CD14-positive monocyte (primary cell): ENCODE measurements at regions not wholly inside any gene's neighbourhood (a gene's known extent, or its start where the extent isn't known, plus 50 kb on each side); places are given as distances from the start of the nearest gene placed in this dataset.

ENCODE experiments used
- DNase-seq, 3 donors: peaks; one replicate each; pipeline ENCODE4 v3.0.0-alpha.2; 2011 to 2022
- H2AFZ ChIP-seq: 2 replicates; pipeline ENCODE4 v1.6.0; 2012; ENCODE audit warnings: mild to moderate bottlenecking, low read depth, low read length, inconsistent platforms; ENCODE audit not compliant: insufficient read depth, poor library complexity, severe bottlenecking
- H3K27ac ChIP-seq, 2 donors: 1 replicate in 1 of 2; 2 replicates in 1 of 2; pipeline ENCODE4 v1.5.1; 2012 to 2013; ENCODE audit warnings: low read length in 2 of 2, control low read depth in 1 of 2, inconsistent platforms in 1 of 2, low read depth in 1 of 2, mild to moderate bottlenecking in 1 of 2
- H3K27me3 ChIP-seq, 2 donors: one replicate each; pipeline versions ENCODE4 v1.6.0 to v1.6.1; 2011 to 2013; ENCODE audit warnings: low read length in 2 of 2; ENCODE audit not compliant: control insufficient read depth in 2 of 2, insufficient read depth in 2 of 2
- H3K36me3 ChIP-seq, 2 donors: replicated peaks in 1 of 2; 1 replicate in 1 of 2; 2 replicates in 1 of 2; pipeline versions ENCODE4 v1.5.1 to v1.6.1; 2012 to 2013; ENCODE audit warnings: low read length in 2 of 2, control low read depth in 1 of 2, inconsistent platforms in 1 of 2, mild to moderate bottlenecking in 1 of 2; ENCODE audit not compliant: insufficient read depth in 2 of 2, control insufficient read depth in 1 of 2
- H3K4me1 ChIP-seq, 2 donors: 1 replicate in 1 of 2; 2 replicates in 1 of 2; pipeline versions ENCODE4 v1.5.1 to v1.6.1; 2012 to 2013; ENCODE audit warnings: low read length in 2 of 2, control low read depth in 1 of 2, inconsistent platforms in 1 of 2, mild to moderate bottlenecking in 1 of 2, moderate library complexity in 1 of 2; ENCODE audit not compliant: insufficient read depth in 2 of 2, control insufficient read depth in 1 of 2
- H3K4me2 ChIP-seq: replicated peaks from 2 replicates; pipeline ENCODE3; 2012; ENCODE audit warnings: low read length, moderate library complexity, mild to moderate bottlenecking; ENCODE audit not compliant: poor library complexity, severe bottlenecking; ENCODE audit errors: extremely low read depth
- H3K4me3 ChIP-seq, 3 experiments: fragments of 200-600 bp in 1 of 3; sonication (generic) in 1 of 3; replicated peaks in 1 of 3; 1 replicate in 2 of 3; 2 replicates in 1 of 3; pipeline ENCODE4 v1.5.1; 2011 to 2013; ENCODE audit warnings: low read length in 3 of 3, mild to moderate bottlenecking in 3 of 3, control low read depth in 2 of 3, low read depth in 2 of 3, inconsistent platforms in 1 of 3, moderate library complexity in 1 of 3
- H3K79me2 ChIP-seq: 2 replicates; pipeline ENCODE4 v1.6.0; 2012; ENCODE audit warnings: mild to moderate bottlenecking, control low read depth, inconsistent platforms, low read length, moderate library complexity; ENCODE audit not compliant: insufficient read depth
- H3K9ac ChIP-seq: 2 replicates; pipeline ENCODE4 v1.6.0; 2017; ENCODE audit warnings: low read length, mild to moderate bottlenecking; ENCODE audit not compliant: insufficient read depth, poor library complexity, severe bottlenecking
- H3K9me3 ChIP-seq, 2 donors: replicated peaks in 1 of 2; 1 replicate in 1 of 2; 2 replicates in 1 of 2; pipeline versions ENCODE4 v1.5.1 to v1.6.1; 2012 to 2013; ENCODE audit warnings: low read length in 2 of 2, control low read depth in 1 of 2; ENCODE audit not compliant: control insufficient read depth in 1 of 2, insufficient read depth in 1 of 2
- H4K20me1 ChIP-seq: 2 replicates; pipeline ENCODE4 v1.6.0; 2012; ENCODE audit warnings: mild to moderate bottlenecking, low read length, control low read depth, moderate library complexity; ENCODE audit not compliant: insufficient read depth
- H3K27ac Mint-ChIP-seq, 7 donors: one replicate each; pipeline ENCODE4 v1.8.0; 2020; ENCODE audit warnings: mild to moderate bottlenecking in 7 of 7, mixed read lengths in 7 of 7, moderate library complexity in 6 of 7, inconsistent platforms in 2 of 7
- H3K27me3 Mint-ChIP-seq, 3 donors: one replicate each; pipeline ENCODE4 v1.8.0; 2021 to 2022; ENCODE audit warnings: low read depth in 3 of 3, mild to moderate bottlenecking in 3 of 3, mixed read lengths in 3 of 3, moderate library complexity in 3 of 3, inconsistent platforms in 1 of 3
- H3K36me3 Mint-ChIP-seq, 2 donors: one replicate each; pipeline ENCODE4 v1.8.0; 2020; ENCODE audit warnings: mixed read lengths in 2 of 2, inconsistent platforms in 1 of 2, mild to moderate bottlenecking in 1 of 2
- H3K4me1 Mint-ChIP-seq: one replicate; pipeline ENCODE4 v1.8.0; 2020; ENCODE audit warnings: mild to moderate bottlenecking, mixed read lengths
- H3K4me3 Mint-ChIP-seq, 2 donors: one replicate each; pipeline ENCODE4 v1.8.0; 2020; ENCODE audit warnings: mild to moderate bottlenecking in 2 of 2, mixed read lengths in 2 of 2, moderate library complexity in 1 of 2
- H3K9me3 Mint-ChIP-seq, 7 donors: one replicate each; pipeline ENCODE4 v1.8.0; 2020 to 2022; ENCODE audit warnings: mixed read lengths in 7 of 7, mild to moderate bottlenecking in 6 of 7, moderate library complexity in 6 of 7, inconsistent platforms in 2 of 7
- WGBS: methylation state at CpG from one replicate; pipeline ENCODE4 v1.1.5; 2013; ENCODE audit warnings: missing lambda C conversion rate; ENCODE audit not compliant: insufficient coverage; 5-methylcytosine and 5-hydroxymethylcytosine counted together
- intact Hi-C, 2 donors: fragments of 100-400 bp; cut with micrococcal nuclease; formaldehyde crosslinking; loops; one replicate each; pipeline versions ENCODE4 v1.15.0 to v1.15.1; 2023
- TF ChIP-seq, protein P1 (sequence below): fragments of 200-600 bp; IDR thresholded peaks from one replicate; pipeline ENCODE4 v1.8.0; 2022; ENCODE audit warnings: antibody characterized with exemption, mild to moderate bottlenecking

DNA sequence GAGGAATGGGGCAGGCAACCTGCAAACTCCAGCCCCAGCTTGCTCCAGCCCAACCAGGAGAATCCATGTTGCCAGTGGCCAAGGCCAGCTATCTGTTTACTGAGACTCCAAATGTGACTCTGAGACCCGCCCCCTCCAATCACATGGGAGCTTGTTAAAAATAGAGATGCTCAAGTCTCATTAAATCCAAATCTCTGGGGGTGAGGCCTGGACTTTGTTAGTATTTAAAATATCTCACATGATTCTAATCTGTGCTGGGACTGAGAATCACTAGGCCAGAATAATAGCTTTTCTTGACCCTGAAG is 224.2 kb upstream of the TBL1XR1 start:
- Histone ChIP-seq H3K4me3 (no peak overlapping the region), H2AFZ (no peak overlapping the region), H3K36me3 (no peaks in the 10 kb centered on the region), H3K4me2 (no peak overlapping the region), H4K20me1 (no peaks in the 10 kb centered on the region), H3K27ac (no peak overlapping the region), H3K27me3 (no peaks in the 10 kb centered on the region), H3K79me2 (no peaks in the 10 kb centered on the region), H3K4me1 (peaks cover 21 to 23% of the 10 kb centered on the region in 2 donors), H3K9ac (no peak overlapping the region), H3K9me3 (no peaks in the 10 kb centered on the region)
- Mint-ChIP-seq H3K36me3 (no peaks in the 10 kb centered on the region), H3K27me3 (peaks cover 0 to 2% (median 0%) of the 10 kb centered on the region in 3 donors), H3K9me3 (peaks cover 0 to 1% (median 0%) of the 10 kb centered on the region in 7 donors), H3K4me3 (no peak overlapping the region), H3K27ac (no peak overlapping the region), H3K4me1 (peaks cover 22% of the 10 kb centered on the region)
- WGBS = no CpG with 5 or more reads among the region's 1 CpG
- intact Hi-C loops = loop anchor here in 1 of 2 donors (10.0 kb wide), 1 partner anchor 57 kb away; no protein-coding TSS in a partner anchor
- no peak for DNase-seq
- TF ChIP-seq, protein P1, sequence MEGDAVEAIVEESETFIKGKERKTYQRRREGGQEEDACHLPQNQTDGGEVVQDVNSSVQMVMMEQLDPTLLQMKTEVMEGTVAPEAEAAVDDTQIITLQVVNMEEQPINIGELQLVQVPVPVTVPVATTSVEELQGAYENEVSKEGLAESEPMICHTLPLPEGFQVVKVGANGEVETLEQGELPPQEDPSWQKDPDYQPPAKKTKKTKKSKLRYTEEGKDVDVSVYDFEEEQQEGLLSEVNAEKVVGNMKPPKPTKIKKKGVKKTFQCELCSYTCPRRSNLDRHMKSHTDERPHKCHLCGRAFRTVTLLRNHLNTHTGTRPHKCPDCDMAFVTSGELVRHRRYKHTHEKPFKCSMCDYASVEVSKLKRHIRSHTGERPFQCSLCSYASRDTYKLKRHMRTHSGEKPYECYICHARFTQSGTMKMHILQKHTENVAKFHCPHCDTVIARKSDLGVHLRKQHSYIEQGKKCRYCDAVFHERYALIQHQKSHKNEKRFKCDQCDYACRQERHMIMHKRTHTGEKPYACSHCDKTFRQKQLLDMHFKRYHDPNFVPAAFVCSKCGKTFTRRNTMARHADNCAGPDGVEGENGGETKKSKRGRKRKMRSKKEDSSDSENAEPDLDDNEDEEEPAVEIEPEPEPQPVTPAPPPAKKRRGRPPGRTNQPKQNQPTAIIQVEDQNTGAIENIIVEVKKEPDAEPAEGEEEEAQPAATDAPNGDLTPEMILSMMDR = no peak

DNA sequence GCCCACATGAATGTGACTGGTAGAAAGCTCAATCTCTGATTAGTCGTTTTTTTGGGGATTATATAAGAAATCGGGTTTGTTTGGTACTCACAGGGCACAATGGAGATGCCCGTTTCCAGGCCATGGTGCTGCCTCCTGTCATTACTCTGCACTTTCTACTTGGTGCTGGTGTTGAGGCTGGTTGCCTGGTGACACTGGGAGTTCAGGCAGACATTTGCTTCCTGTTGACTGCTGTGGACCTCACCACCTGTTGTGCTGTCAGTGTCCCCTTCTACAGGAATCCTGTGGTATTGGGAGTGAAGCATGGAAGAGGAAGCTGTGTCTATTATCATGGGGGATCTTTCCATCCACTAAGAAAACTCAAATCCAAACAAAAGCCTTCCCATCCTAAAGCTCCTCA is 227.2 kb upstream of the TBL1XR1 start:
- H3K4me3 ChIP-seq = peak overlapping the region in 1 of 3 experiments; percentile 21
- H3K79me2 ChIP-seq = no peaks in the 10 kb centered on the region
- no peaks in the 10 kb centered on the region for H3K9me3 ChIP-seq
- H2AFZ ChIP-seq = no peak overlapping the region
- no peaks in the 10 kb centered on the region for H3K36me3 Mint-ChIP-seq
- no peak overlapping the region for H3K4me3 Mint-ChIP-seq
- H3K9ac ChIP-seq = no peak overlapping the region
- H3K27me3 Mint-ChIP-seq = no peaks in the 10 kb centered on the region
- no peaks in the 10 kb centered on the region for H3K27me3 ChIP-seq
- TF ChIP-seq, protein P1 = no peak
- WGBS = 100% methylated on average over 2 of the region's 3 CpGs
- peaks cover 47% of the 10 kb centered on the region for H3K4me1 Mint-ChIP-seq
- H3K36me3 ChIP-seq = no peaks in the 10 kb centered on the region
- peaks cover 0 to 3% (median 0%) of the 10 kb centered on the region in 7 donors for H3K9me3 Mint-ChIP-seq
- H3K4me2 ChIP-seq = no peak overlapping the region
- DNase-seq = no peak
- H3K27ac Mint-ChIP-seq = peak overlapping the region in 4 of 7 donors; percentile 20 to 71 (median 30)
- H3K4me1 ChIP-seq = peaks cover 45 to 48% of the 10 kb centered on the region in 2 donors
- peak overlapping the region in 1 of 2 donors; percentile 42 for H3K27ac ChIP-seq
- no peaks in the 10 kb centered on the region for H4K20me1 ChIP-seq
- intact Hi-C loops = loop anchor here in 1 of 2 donors (10.0 kb wide), 1 partner anchor 60 kb away; no protein-coding TSS in a partner anchor
